Lower leg skin (tissue), 3 donors: ENCODE measurements at regions not wholly inside any gene's neighbourhood (a gene's known extent, or its start where the extent isn't known, plus 50 kb on each side); places are given as distances from the start of the nearest gene placed in this dataset.

Experiments
- CTCF ChIP-seq, 3 donors: fragments of 450-650 bp; IDR thresholded peaks; one replicate each; pipeline ENCODE4 v1.5.1; 2016; ENCODE audit warnings: antibody characterized with exemption in 3 of 3, mild to moderate bottlenecking in 3 of 3, moderate library complexity in 2 of 3
- POLR2A ChIP-seq, 2 donors: fragments of 450-650 bp; IDR thresholded peaks; one replicate each; pipeline ENCODE4 v1.6.1; 2016 to 2017; ENCODE audit warnings: antibody characterized with exemption in 2 of 2, mild to moderate bottlenecking in 1 of 2, moderate library complexity in 1 of 2

DNA sequence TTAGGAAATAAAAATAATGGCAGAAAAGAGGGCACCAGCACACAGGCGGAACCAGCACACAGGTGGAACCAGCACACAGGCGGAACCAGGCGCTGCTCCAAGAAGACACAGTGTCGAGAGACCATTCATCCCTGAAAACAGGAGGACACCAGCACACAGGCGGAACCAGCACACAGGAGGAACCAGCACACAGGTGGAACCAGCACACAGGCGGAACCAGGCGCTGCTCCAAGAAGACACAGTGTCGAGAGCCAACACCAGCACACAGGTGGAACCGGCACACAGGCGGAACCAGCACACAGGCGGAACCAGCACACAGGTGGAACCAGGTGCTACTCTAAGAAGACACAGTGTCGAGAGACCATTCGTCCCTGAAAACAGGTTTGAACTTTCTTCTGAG, 115.5 kb upstream of the TMEM18 start:
- no peak for TF ChIP-seq CTCF (IDR thresholded peaks at IDR 0.05)
- no peak for TF ChIP-seq POLR2A (IDR thresholded peaks at IDR 0.05)
